ENCODE measurements at regions not wholly inside any gene's neighbourhood (a gene's known extent, or its start where the extent isn't known, plus 50 kb on each side); places are given as distances from the start of the nearest gene placed in this dataset.
"Not testable (repeated sequence)": the region's sequence is repeated elsewhere in the genome, so short reads cannot be mapped to it uniquely, and the experiment has no call there.

- Histone ChIP-seq H3K27me3 (ENCODE audit: control insufficient read depth in 2 of 2, insufficient read depth in 2 of 2, low read length in 2 of 2) (peaks cover 6 to 11% of the 10 kb centered on the region in 2 donors), H3K36me3 (ENCODE audit: control insufficient read depth in 2 of 2, insufficient read depth in 2 of 2, low read length in 2 of 2) (no peaks in the 10 kb centered on the region), H3K9me3 (ENCODE audit: control insufficient read depth in 2 of 2, low read length in 2 of 2) (no peaks in the 10 kb centered on the region), H3K27ac (ENCODE audit: low read depth in 2 of 2, low read length in 2 of 2) (no peak overlapping the region), H3K4me3 (ENCODE audit: low read length in 2 of 2) (no peak overlapping the region), H3K4me1 (ENCODE audit: control insufficient read depth in 2 of 2, insufficient read depth in 2 of 2, low read length in 2 of 2) (peaks cover 7 to 10% of the 10 kb centered on the region in 2 donors), H3K9ac (ENCODE audit: low read depth in 1 of 2, low read length in 2 of 2) (no peak overlapping the region)
Measured at GRCh38 chr5:163569284-163569683, 63.9 kb downstream of the MAT2B start.

- Histone ChIP-seq H3K27ac (ENCODE audit: low read depth in 2 of 2, low read length in 2 of 2) (no peak overlapping the region), H3K4me3 (ENCODE audit: low read length in 2 of 2) (no peak overlapping the region), H3K36me3 (ENCODE audit: control insufficient read depth in 2 of 2, insufficient read depth in 2 of 2, low read length in 2 of 2) (no peaks in the 10 kb centered on the region), H3K9me3 (ENCODE audit: control insufficient read depth in 2 of 2, low read length in 2 of 2) (no peaks in the 10 kb centered on the region), H3K9ac (ENCODE audit: low read depth in 1 of 2, low read length in 2 of 2) (no peak overlapping the region), H3K27me3 (ENCODE audit: control insufficient read depth in 2 of 2, insufficient read depth in 2 of 2, low read length in 2 of 2) (no peaks in the 10 kb centered on the region), H3K4me1 (ENCODE audit: control insufficient read depth in 2 of 2, insufficient read depth in 2 of 2, low read length in 2 of 2) (peaks cover 0 to 2% of the 10 kb centered on the region in 2 donors)
Measured at GRCh38 chr5:163571744-163572143, 66.3 kb downstream of the MAT2B start.

- H3K27ac ChIP-seq (ENCODE audit: low read depth in 2 of 2, low read length in 2 of 2) = no peak overlapping the region
- H3K36me3 ChIP-seq (ENCODE audit: control insufficient read depth in 2 of 2, insufficient read depth in 2 of 2, low read length in 2 of 2) = no peaks in the 10 kb centered on the region
- no peak overlapping the region for H3K4me3 ChIP-seq (ENCODE audit: low read length in 2 of 2)
- no peaks in the 10 kb centered on the region for H3K27me3 ChIP-seq (ENCODE audit: control insufficient read depth in 2 of 2, insufficient read depth in 2 of 2, low read length in 2 of 2)
- H3K4me1 ChIP-seq (ENCODE audit: control insufficient read depth in 2 of 2, insufficient read depth in 2 of 2, low read length in 2 of 2) = peaks cover 0 to 2% of the 10 kb centered on the region in 2 donors
- H3K9ac ChIP-seq (ENCODE audit: low read depth in 1 of 2, low read length in 2 of 2) = no peak overlapping the region
- no peaks in the 10 kb centered on the region for H3K9me3 ChIP-seq (ENCODE audit: control insufficient read depth in 2 of 2, low read length in 2 of 2)
Measured at GRCh38 chr5:163574472-163575440, 69.3 kb downstream of the MAT2B start.

- no peaks in the 10 kb centered on the region for H3K9me3 ChIP-seq (ENCODE audit: control insufficient read depth in 2 of 2, low read length in 2 of 2)
- peaks cover 0 to 10% of the 10 kb centered on the region in 2 donors for H3K4me1 ChIP-seq (ENCODE audit: control insufficient read depth in 2 of 2, insufficient read depth in 2 of 2, low read length in 2 of 2)
- no peak overlapping the region for H3K9ac ChIP-seq (ENCODE audit: low read depth in 1 of 2, low read length in 2 of 2)
- H3K4me3 ChIP-seq (ENCODE audit: low read length in 2 of 2) = no peak overlapping the region
- no peaks in the 10 kb centered on the region for H3K27me3 ChIP-seq (ENCODE audit: control insufficient read depth in 2 of 2, insufficient read depth in 2 of 2, low read length in 2 of 2)
- H3K27ac ChIP-seq (ENCODE audit: low read depth in 2 of 2, low read length in 2 of 2) = no peak overlapping the region
- no peaks in the 10 kb centered on the region for H3K36me3 ChIP-seq (ENCODE audit: control insufficient read depth in 2 of 2, insufficient read depth in 2 of 2, low read length in 2 of 2)
Measured at GRCh38 chr5:163578652-163579051, 73.2 kb downstream of the MAT2B start.

GRCh38 chr5:163579729-163580128 is 74.3 kb downstream of the MAT2B start:
- peaks cover 0 to 10% of the 10 kb centered on the region in 2 donors for H3K4me1 ChIP-seq (ENCODE audit: control insufficient read depth in 2 of 2, insufficient read depth in 2 of 2, low read length in 2 of 2)
- no peak overlapping the region for H3K9ac ChIP-seq (ENCODE audit: low read depth in 1 of 2, low read length in 2 of 2)
- no peaks in the 10 kb centered on the region for H3K9me3 ChIP-seq (ENCODE audit: control insufficient read depth in 2 of 2, low read length in 2 of 2)
- H3K4me3 ChIP-seq (ENCODE audit: low read length in 2 of 2) = no peak overlapping the region
- H3K36me3 ChIP-seq (ENCODE audit: control insufficient read depth in 2 of 2, insufficient read depth in 2 of 2, low read length in 2 of 2) = no peaks in the 10 kb centered on the region
- H3K27me3 ChIP-seq (ENCODE audit: control insufficient read depth in 2 of 2, insufficient read depth in 2 of 2, low read length in 2 of 2) = no peaks in the 10 kb centered on the region
- H3K27ac ChIP-seq (ENCODE audit: low read depth in 2 of 2, low read length in 2 of 2) = no peak overlapping the region

- Histone ChIP-seq H3K27ac (ENCODE audit: low read depth in 2 of 2, low read length in 2 of 2) (no peak overlapping the region), H3K9ac (ENCODE audit: low read depth in 1 of 2, low read length in 2 of 2) (no peak overlapping the region), H3K4me3 (ENCODE audit: low read length in 2 of 2) (no peak overlapping the region), H3K36me3 (ENCODE audit: control insufficient read depth in 2 of 2, insufficient read depth in 2 of 2, low read length in 2 of 2) (no peaks in the 10 kb centered on the region), H3K9me3 (ENCODE audit: control insufficient read depth in 2 of 2, low read length in 2 of 2) (no peaks in the 10 kb centered on the region), H3K27me3 (ENCODE audit: control insufficient read depth in 2 of 2, insufficient read depth in 2 of 2, low read length in 2 of 2) (no peaks in the 10 kb centered on the region), H3K4me1 (ENCODE audit: control insufficient read depth in 2 of 2, insufficient read depth in 2 of 2, low read length in 2 of 2) (peaks cover 0 to 10% of the 10 kb centered on the region in 2 donors)
Measured at GRCh38 chr5:163580516-163580915, 75.1 kb downstream of the MAT2B start.

- not testable (repeated sequence) for H3K9me3 ChIP-seq (ENCODE audit: control insufficient read depth in 2 of 2, low read length in 2 of 2); H3K36me3 ChIP-seq (ENCODE audit: control insufficient read depth in 2 of 2, insufficient read depth in 2 of 2, low read length in 2 of 2); H3K9ac ChIP-seq (ENCODE audit: low read depth in 1 of 2, low read length in 2 of 2); H3K27ac ChIP-seq (ENCODE audit: low read depth in 2 of 2, low read length in 2 of 2); H3K4me3 ChIP-seq (ENCODE audit: low read length in 2 of 2); H3K27me3 ChIP-seq (ENCODE audit: control insufficient read depth in 2 of 2, insufficient read depth in 2 of 2, low read length in 2 of 2)
- peaks cover 0 to 10% of the 10 kb centered on the region in 2 donors for H3K4me1 ChIP-seq (ENCODE audit: control insufficient read depth in 2 of 2, insufficient read depth in 2 of 2, low read length in 2 of 2)
Measured at GRCh38 chr5:163583491-163584153, 78.2 kb downstream of the MAT2B start.

GRCh38 chr5:163585206-163585605 is 79.8 kb downstream of the MAT2B start:
- H3K4me3 ChIP-seq (ENCODE audit: low read length in 2 of 2) = no peak overlapping the region
- H3K4me1 ChIP-seq (ENCODE audit: control insufficient read depth in 2 of 2, insufficient read depth in 2 of 2, low read length in 2 of 2) = peaks cover 0 to 7% of the 10 kb centered on the region in 2 donors
- no peak overlapping the region for H3K27ac ChIP-seq (ENCODE audit: low read depth in 2 of 2, low read length in 2 of 2)

GRCh38 chr5:163586531-163586956 is 81.1 kb downstream of the MAT2B start:
- no peaks in the 10 kb centered on the region for H3K4me1 ChIP-seq (ENCODE audit: control insufficient read depth in 2 of 2, insufficient read depth in 2 of 2, low read length in 2 of 2)
- no peak overlapping the region for H3K4me3 ChIP-seq (ENCODE audit: low read length in 2 of 2)
- no peak overlapping the region for H3K9ac ChIP-seq (ENCODE audit: low read depth in 1 of 2, low read length in 2 of 2)
- H3K27me3 ChIP-seq (ENCODE audit: control insufficient read depth in 2 of 2, insufficient read depth in 2 of 2, low read length in 2 of 2) = no peaks in the 10 kb centered on the region
- no peak overlapping the region for H3K27ac ChIP-seq (ENCODE audit: low read depth in 2 of 2, low read length in 2 of 2)
- no peaks in the 10 kb centered on the region for H3K36me3 ChIP-seq (ENCODE audit: control insufficient read depth in 2 of 2, insufficient read depth in 2 of 2, low read length in 2 of 2)
- H3K9me3 ChIP-seq (ENCODE audit: control insufficient read depth in 2 of 2, low read length in 2 of 2) = no peaks in the 10 kb centered on the region

More at GRCh38 chr5:163585206-163585605, 79.8 kb downstream of the MAT2B start:
- Histone ChIP-seq H3K9me3 (ENCODE audit: control insufficient read depth in 2 of 2, low read length in 2 of 2) (no peaks in the 10 kb centered on the region), H3K27me3 (ENCODE audit: control insufficient read depth in 2 of 2, insufficient read depth in 2 of 2, low read length in 2 of 2) (no peaks in the 10 kb centered on the region), H3K36me3 (ENCODE audit: control insufficient read depth in 2 of 2, insufficient read depth in 2 of 2, low read length in 2 of 2) (no peaks in the 10 kb centered on the region), H3K9ac (ENCODE audit: low read depth in 1 of 2, low read length in 2 of 2) (no peak overlapping the region)

- Histone ChIP-seq H3K27me3 (ENCODE audit: control insufficient read depth in 2 of 2, insufficient read depth in 2 of 2, low read length in 2 of 2) (no peaks in the 10 kb centered on the region), H3K4me1 (ENCODE audit: control insufficient read depth in 2 of 2, insufficient read depth in 2 of 2, low read length in 2 of 2) (no peaks in the 10 kb centered on the region), H3K36me3 (ENCODE audit: control insufficient read depth in 2 of 2, insufficient read depth in 2 of 2, low read length in 2 of 2) (no peaks in the 10 kb centered on the region), H3K9me3 (ENCODE audit: control insufficient read depth in 2 of 2, low read length in 2 of 2) (no peaks in the 10 kb centered on the region), H3K4me3 (ENCODE audit: low read length in 2 of 2) (no peak overlapping the region), H3K9ac (ENCODE audit: low read depth in 1 of 2, low read length in 2 of 2) (no peak overlapping the region), H3K27ac (ENCODE audit: low read depth in 2 of 2, low read length in 2 of 2) (no peak overlapping the region)
Measured at GRCh38 chr5:163594951-163595350, 89.5 kb downstream of the MAT2B start.

All from mucosa of rectum (tissue), 2 donors.